Esophagus squamous epithelium (tissue), 4 donors: ENCODE measurements at regions not wholly inside any gene's neighbourhood (a gene's known extent, or its start where the extent isn't known, plus 50 kb on each side); places are given as distances from the start of the nearest gene placed in this dataset.

Source experiments
- CTCF ChIP-seq, 6 experiments: fragments of 450-650 bp in 4 of 6; fragments of 200-600 bp in 2 of 6; sonication (generic) in 2 of 6; IDR thresholded peaks; one replicate each; pipeline ENCODE4 v1.5.1; 2016 to 2019; ENCODE audit warnings: antibody characterized with exemption in 6 of 6, mild to moderate bottlenecking in 4 of 6, moderate library complexity in 4 of 6
- POLR2A ChIP-seq, 4 donors: fragments of 450-650 bp; IDR thresholded peaks; one replicate each; pipeline ENCODE4 v1.6.1; 2017; ENCODE audit warnings: antibody characterized with exemption in 4 of 4, mild to moderate bottlenecking in 4 of 4, moderate library complexity in 3 of 4

- TF ChIP-seq CTCF (IDR thresholded peaks at IDR 0.05) = no peak
- no peak for TF ChIP-seq POLR2A (IDR thresholded peaks at IDR 0.05)
Measured at GRCh38 chr9:2496169-2496568, 125.4 kb upstream of the VLDLR start.
